Liver (tissue), 7 donors: ENCODE measurements at regions not wholly inside any gene's neighbourhood (a gene's known extent, or its start where the extent isn't known, plus 50 kb on each side); places are given as distances from the start of the nearest gene placed in this dataset.

Source experiments
- DNase-seq: peaks from one replicate; pipeline ENCODE4 v3.0.0-alpha.2; 2017; ENCODE audit warnings: low spot score
- H3K27ac ChIP-seq, 2 donors: one replicate each; pipeline ENCODE4 v1.7.0; 2013; ENCODE audit warnings: inconsistent platforms in 2 of 2, low read length in 2 of 2, control low read depth in 1 of 2, low read depth in 1 of 2, mild to moderate bottlenecking in 1 of 2
- H3K27me3 ChIP-seq, 4 donors: one replicate each; pipeline versions ENCODE4 v1.6.1 to v1.7.0; 2013; ENCODE audit warnings: low read length in 3 of 4, inconsistent platforms in 1 of 4, mild to moderate bottlenecking in 1 of 4, moderate library complexity in 1 of 4; ENCODE audit not compliant: control insufficient read depth in 4 of 4, insufficient read depth in 4 of 4
- H3K36me3 ChIP-seq, 4 donors: one replicate each; pipeline versions ENCODE4 v1.6.1 to v1.7.0; 2013; ENCODE audit warnings: low read length in 3 of 4, mild to moderate bottlenecking in 3 of 4, low read depth in 1 of 4, moderate library complexity in 1 of 4; ENCODE audit not compliant: control insufficient read depth in 4 of 4, insufficient read depth in 3 of 4
- H3K4me1 ChIP-seq, 4 donors: one replicate each; pipeline versions ENCODE4 v1.6.1 to v1.7.0; 2013; ENCODE audit warnings: low read length in 3 of 4, mild to moderate bottlenecking in 3 of 4, moderate library complexity in 1 of 4; ENCODE audit not compliant: control insufficient read depth in 4 of 4, insufficient read depth in 4 of 4
- H3K4me3 ChIP-seq, 3 donors: one replicate each; pipeline versions ENCODE4 v1.6.1 to v1.7.0; 2013; ENCODE audit warnings: low read length in 3 of 3, control low read depth in 1 of 3, low read depth in 1 of 3, mild to moderate bottlenecking in 1 of 3
- H3K9ac ChIP-seq, 2 donors: one replicate each; pipeline ENCODE4 v1.7.0; 2013; ENCODE audit warnings: low read length in 2 of 2, mild to moderate bottlenecking in 2 of 2, moderate library complexity in 2 of 2, control low read depth in 1 of 2, low read depth in 1 of 2
- H3K9me3 ChIP-seq, 4 donors: one replicate each; pipeline versions ENCODE4 v1.6.1 to v1.7.0; 2013; ENCODE audit warnings: low read length in 3 of 4; ENCODE audit not compliant: control insufficient read depth in 4 of 4
- FOXA1 ChIP-seq: IDR thresholded peaks from 2 replicates; pipeline ENCODE4 v1.6.1; 2016; ENCODE audit warnings: antibody characterized with exemption
- FOXA2 ChIP-seq: IDR thresholded peaks from 2 replicates; pipeline ENCODE4 v1.6.1; 2016; ENCODE audit warnings: antibody characterized with exemption
- HNF4A ChIP-seq, 2 donors: conservative IDR thresholded peaks; 2 replicates each; pipeline ENCODE4 v1.6.1; 2016; ENCODE audit warnings: antibody characterized with exemption in 2 of 2, mild to moderate bottlenecking in 2 of 2
- HNF4G ChIP-seq: IDR thresholded peaks from 2 replicates; pipeline ENCODE4 v1.6.1; 2016; ENCODE audit warnings: antibody characterized with exemption
- JUND ChIP-seq, 2 donors: IDR thresholded peaks; 2 replicates each; pipeline ENCODE4 v1.6.1; 2016; ENCODE audit warnings: antibody characterized with exemption in 2 of 2
- NR2F2 ChIP-seq: IDR thresholded peaks from 2 replicates; pipeline ENCODE4 v1.6.1; 2016; ENCODE audit warnings: antibody characterized with exemption
- RAD21 ChIP-seq, 2 donors: IDR thresholded peaks; 2 replicates each; pipeline ENCODE4 v1.6.1; 2016; ENCODE audit warnings: antibody characterized with exemption in 2 of 2, mild to moderate bottlenecking in 2 of 2
- RXRA ChIP-seq, 2 donors: IDR thresholded peaks; 2 replicates each; pipeline ENCODE4 v1.6.1; 2017 to 2018; ENCODE audit warnings: antibody characterized with exemption in 2 of 2, mild to moderate bottlenecking in 1 of 2
- SP1 ChIP-seq: IDR thresholded peaks from 2 replicates; pipeline ENCODE4 v1.6.1; 2018; ENCODE audit warnings: antibody characterized with exemption, mild to moderate bottlenecking
- YY1 ChIP-seq: IDR thresholded peaks from 2 replicates; pipeline ENCODE4 v1.6.1; 2016; ENCODE audit warnings: antibody characterized with exemption, mild to moderate bottlenecking
- WGBS: extraction: QIAGEN DNeasy Blood & Tissue Kit; methylation state at CpG from one replicate; pipeline ENCODE4 v1.1.7; 2013; 5-methylcytosine and 5-hydroxymethylcytosine counted together
- TF ChIP-seq, protein P1 (sequence below): IDR thresholded peaks from 2 replicates; pipeline ENCODE4 v1.6.1; 2016; ENCODE audit warnings: antibody characterized with exemption, mild to moderate bottlenecking
- TF ChIP-seq, protein P2 (sequence below): IDR thresholded peaks from 2 replicates; pipeline ENCODE4 v1.6.1; 2016; ENCODE audit warnings: antibody characterized with exemption
- TF ChIP-seq, protein P3 (sequence below): IDR thresholded peaks from 2 replicates; pipeline ENCODE4 v1.6.1; 2016; ENCODE audit warnings: antibody characterized with exemption
- donor health status: healthy.
- donor health status: healthy.
- donor health status: healthy.
- donor health status: healthy.

DNA sequence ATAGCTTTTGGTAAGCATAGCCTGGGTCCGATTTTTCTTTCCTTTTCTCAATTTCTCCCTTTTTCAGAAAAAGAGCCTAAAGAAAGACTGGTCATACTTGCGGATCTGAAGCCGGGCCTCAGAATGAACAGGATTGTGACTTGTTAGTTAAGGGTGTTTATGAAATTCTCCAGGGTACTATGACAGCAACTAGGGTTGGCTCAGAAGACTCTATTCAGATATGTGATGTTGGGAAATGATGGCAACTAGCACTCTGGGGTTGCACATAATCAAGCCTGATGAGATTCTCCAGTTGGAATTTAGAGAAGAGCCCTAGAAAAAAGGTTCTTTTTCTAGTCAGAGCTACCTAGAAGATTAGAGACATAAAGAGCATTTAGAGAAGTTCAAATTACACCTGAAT, 352.4 kb upstream of the POM121L12 start:
- Histone ChIP-seq H3K36me3 (no peaks in the 10 kb centered on the region), H3K4me1 (no peaks in the 10 kb centered on the region), H3K9me3 (no peaks in the 10 kb centered on the region), H3K4me3 (no peak overlapping the region), H3K27ac (no peak overlapping the region), H3K27me3 (no peaks in the 10 kb centered on the region), H3K9ac (no peak overlapping the region)
- DNase-seq: no peak
- WGBS: 77% methylated on average over 3 of the region's 3 CpGs
- TF ChIP-seq, protein P1, sequence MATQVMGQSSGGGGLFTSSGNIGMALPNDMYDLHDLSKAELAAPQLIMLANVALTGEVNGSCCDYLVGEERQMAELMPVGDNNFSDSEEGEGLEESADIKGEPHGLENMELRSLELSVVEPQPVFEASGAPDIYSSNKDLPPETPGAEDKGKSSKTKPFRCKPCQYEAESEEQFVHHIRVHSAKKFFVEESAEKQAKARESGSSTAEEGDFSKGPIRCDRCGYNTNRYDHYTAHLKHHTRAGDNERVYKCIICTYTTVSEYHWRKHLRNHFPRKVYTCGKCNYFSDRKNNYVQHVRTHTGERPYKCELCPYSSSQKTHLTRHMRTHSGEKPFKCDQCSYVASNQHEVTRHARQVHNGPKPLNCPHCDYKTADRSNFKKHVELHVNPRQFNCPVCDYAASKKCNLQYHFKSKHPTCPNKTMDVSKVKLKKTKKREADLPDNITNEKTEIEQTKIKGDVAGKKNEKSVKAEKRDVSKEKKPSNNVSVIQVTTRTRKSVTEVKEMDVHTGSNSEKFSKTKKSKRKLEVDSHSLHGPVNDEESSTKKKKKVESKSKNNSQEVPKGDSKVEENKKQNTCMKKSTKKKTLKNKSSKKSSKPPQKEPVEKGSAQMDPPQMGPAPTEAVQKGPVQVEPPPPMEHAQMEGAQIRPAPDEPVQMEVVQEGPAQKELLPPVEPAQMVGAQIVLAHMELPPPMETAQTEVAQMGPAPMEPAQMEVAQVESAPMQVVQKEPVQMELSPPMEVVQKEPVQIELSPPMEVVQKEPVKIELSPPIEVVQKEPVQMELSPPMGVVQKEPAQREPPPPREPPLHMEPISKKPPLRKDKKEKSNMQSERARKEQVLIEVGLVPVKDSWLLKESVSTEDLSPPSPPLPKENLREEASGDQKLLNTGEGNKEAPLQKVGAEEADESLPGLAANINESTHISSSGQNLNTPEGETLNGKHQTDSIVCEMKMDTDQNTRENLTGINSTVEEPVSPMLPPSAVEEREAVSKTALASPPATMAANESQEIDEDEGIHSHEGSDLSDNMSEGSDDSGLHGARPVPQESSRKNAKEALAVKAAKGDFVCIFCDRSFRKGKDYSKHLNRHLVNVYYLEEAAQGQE: no peak
- no peak for TF ChIP-seq RAD21 (IDR thresholded peaks at IDR 0.05)
- no peak for TF ChIP-seq YY1
- no peak for TF ChIP-seq RXRA (IDR thresholded peaks at IDR 0.05)
- TF ChIP-seq FOXA2: no peak
- TF ChIP-seq JUND (IDR thresholded peaks at IDR 0.05): no peak

DNA sequence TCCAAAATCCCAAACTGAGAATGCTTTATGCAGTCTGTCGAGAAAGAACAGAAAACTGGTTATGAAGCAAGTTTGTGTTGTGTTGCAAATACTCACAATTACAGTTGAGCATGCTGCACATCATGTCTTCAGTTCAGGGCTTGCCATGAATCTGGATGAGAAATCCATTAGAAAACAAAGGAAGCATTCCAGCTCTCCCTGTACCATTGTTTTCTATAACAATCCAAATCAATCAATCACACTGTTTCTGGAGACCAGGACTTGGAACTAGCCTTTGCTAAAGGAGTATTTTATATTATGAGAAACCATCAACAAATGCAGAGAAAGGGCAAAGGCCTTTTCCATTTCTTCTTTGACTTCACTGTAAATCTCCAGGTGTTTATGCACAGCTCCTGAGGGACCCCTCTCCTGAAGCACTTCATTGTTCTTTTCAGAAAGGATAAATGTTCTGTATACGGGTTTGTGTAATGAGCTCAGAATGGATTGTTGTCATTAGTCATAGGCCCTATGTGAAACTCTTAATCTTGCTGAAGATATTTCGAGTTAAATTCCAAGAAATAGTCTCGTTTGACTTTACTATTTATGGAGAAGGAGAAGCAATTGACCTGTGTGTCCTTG, 364.7 kb upstream of the POM121L12 start:
- TF ChIP-seq FOXA2: no peak
- Histone ChIP-seq H3K27ac (no peak overlapping the region), H3K36me3 (no peaks in the 10 kb centered on the region), H3K4me3 (no peak overlapping the region), H3K4me1 (no peaks in the 10 kb centered on the region), H3K9ac (no peak overlapping the region), H3K9me3 (no peaks in the 10 kb centered on the region), H3K27me3 (peaks cover 0 to 3% (median 0%) of the 10 kb centered on the region in 4 donors)
- DNase-seq: no peak
- WGBS: 47% methylated on average over 4 of the region's 4 CpGs

DNA sequence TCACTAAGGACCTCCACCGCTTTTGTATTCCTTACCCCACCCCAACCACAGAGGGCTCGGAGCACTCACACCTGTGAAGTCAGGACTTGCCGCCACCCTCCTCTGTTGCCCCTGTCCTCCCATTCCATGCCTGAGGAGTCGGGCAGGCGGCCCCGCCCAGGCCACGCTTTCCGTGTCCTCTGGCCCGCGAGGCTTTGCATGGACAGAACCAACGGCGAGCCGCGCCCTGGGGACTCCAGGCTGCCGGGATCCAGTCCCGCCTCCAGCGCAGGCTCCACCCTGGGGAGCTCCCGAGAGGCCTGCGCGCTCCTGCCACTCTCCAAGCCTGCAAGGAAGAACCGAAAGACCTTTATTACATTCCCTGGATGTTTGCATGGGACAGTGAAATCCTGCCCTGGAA, 366.4 kb upstream of the POM121L12 start:
- no peak for DNase-seq
- TF ChIP-seq, protein P2, sequence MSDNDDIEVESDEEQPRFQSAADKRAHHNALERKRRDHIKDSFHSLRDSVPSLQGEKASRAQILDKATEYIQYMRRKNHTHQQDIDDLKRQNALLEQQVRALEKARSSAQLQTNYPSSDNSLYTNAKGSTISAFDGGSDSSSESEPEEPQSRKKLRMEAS: no peak
- TF ChIP-seq FOXA1 (no peak), HNF4G (no peak), HNF4A (conservative IDR thresholded peaks at IDR 0.05) (no peak), FOXA2 (no peak), JUND (IDR thresholded peaks at IDR 0.05) (no peak), SP1 (no peak), RXRA (IDR thresholded peaks at IDR 0.05) (no peak), NR2F2 (no peak)
- TF ChIP-seq, protein P3, sequence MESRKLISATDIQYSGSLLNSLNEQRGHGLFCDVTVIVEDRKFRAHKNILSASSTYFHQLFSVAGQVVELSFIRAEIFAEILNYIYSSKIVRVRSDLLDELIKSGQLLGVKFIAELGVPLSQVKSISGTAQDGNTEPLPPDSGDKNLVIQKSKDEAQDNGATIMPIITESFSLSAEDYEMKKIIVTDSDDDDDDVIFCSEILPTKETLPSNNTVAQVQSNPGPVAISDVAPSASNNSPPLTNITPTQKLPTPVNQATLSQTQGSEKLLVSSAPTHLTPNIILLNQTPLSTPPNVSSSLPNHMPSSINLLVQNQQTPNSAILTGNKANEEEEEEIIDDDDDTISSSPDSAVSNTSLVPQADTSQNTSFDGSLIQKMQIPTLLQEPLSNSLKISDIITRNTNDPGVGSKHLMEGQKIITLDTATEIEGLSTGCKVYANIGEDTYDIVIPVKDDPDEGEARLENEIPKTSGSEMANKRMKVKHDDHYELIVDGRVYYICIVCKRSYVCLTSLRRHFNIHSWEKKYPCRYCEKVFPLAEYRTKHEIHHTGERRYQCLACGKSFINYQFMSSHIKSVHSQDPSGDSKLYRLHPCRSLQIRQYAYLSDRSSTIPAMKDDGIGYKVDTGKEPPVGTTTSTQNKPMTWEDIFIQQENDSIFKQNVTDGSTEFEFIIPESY: no peak
- Histone ChIP-seq H3K4me1 (no peaks in the 10 kb centered on the region), H3K36me3 (no peaks in the 10 kb centered on the region), H3K27me3 (peaks cover 0 to 3% (median 0%) of the 10 kb centered on the region in 4 donors), H3K9ac (no peak overlapping the region), H3K27ac (no peak overlapping the region), H3K9me3 (no peaks in the 10 kb centered on the region), H3K4me3 (no peak overlapping the region)
- 91% methylated on average over 21 of the region's 21 CpGs for WGBS
